HG03097 (cell line): ENCODE measurements at regions not wholly inside any gene's neighbourhood (a gene's known extent, or its start where the extent isn't known, plus 50 kb on each side); places are given as distances from the start of the nearest gene placed in this dataset.
A peak's percentile ranks its signal among the peaks of the same experiment; 100 is the strongest.
"Not testable (repeated sequence)": the region's sequence is repeated elsewhere in the genome, so short reads cannot be mapped to it uniquely, and the experiment has no call there.

Experiments used
- ATAC-seq: cut with Tn5 transposase; IDR thresholded peaks from one replicate; pipeline ENCODE4 v1.9.1; 2021; ENCODE audit not compliant: unreplicated experiment, low FRiP score

- no peak for ATAC-seq
These were observed 505.4 kb upstream of the CITED2 start for GRCh38 chr6:139879823-139880356.

- ATAC-seq: not testable (repeated sequence)
These were observed 504.8 kb upstream of the CITED2 start for GRCh38 chr6:139879241-139879640.

DNA sequence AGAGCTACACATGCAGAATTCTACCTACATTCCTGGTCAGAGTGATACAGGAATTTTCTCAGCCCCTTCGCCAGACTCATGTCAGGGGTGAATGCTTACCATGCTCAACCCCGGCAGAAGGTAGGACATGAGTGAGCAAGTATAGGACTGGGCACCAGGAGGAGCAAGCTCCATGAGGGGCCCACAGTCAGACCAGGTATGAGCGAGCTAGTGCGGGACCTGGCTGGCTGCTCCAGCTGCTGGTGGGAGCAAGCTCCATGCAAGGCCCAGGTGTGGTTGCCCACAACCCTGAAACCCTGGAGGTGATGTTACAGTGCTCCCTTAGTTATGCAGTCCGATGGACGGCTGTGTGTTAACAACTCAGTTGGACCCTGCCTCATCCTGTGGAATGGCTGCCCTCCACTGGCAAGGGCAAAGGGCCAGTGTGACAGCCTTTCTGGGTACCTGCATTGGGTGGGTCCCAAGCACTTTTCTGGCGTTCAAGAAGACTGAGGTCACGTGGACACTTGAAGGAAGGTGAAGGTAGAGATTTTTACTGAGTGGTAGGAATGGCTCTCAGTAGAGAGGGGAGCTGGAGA is 503.5 kb upstream of the CITED2 start:
- ATAC-seq: no peak

DNA sequence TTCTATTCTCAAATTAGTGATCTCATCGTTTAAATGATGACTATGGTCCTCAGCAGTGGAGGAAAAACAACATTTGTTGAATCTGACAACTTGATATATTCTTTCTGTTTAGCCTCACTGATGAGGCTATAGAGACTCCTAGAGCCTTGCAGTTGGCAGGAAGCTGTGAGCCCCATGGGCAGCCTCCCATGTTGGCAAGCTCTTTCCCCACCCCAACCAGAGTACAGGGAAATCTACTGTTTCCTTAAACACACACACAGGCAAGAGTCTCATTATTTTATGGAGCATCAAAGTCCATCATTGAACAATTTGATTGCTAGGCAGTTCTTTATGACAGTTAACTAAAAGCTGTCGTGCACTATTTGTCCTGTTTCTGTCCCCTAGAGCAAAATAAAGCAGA is 498.2 kb upstream of the CITED2 start:
- no peak for ATAC-seq

GRCh38 chr6:139871803-139872510 is 497.5 kb upstream of the CITED2 start:
- ATAC-seq: no peak

GRCh38 chr6:139871165-139871710 is 496.8 kb upstream of the CITED2 start:
- no peak for ATAC-seq

- ATAC-seq: no peak
These were observed 494.1 kb upstream of the CITED2 start for GRCh38 chr6:139868576-139868975.

DNA sequence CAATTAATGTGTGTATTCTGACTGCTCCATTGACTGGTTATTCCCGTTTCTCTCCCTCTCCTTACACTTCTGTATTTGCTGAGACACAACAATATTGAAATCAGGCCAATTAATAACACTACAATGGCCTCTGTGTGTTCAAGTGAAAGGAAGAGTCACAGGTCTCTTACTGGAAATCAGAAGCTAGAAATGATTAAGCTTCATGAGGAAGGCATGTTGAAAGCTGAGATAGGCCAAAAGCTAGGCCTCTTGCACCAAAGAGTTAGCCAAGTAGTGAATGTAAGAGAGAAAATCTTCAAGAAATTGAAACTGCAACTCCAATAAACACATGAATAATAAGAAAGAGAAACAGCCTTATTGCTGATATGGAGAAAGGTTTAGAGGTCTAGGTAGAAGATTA is 489.5 kb upstream of the CITED2 start:
- peak; percentile 76 for ATAC-seq

GRCh38 chr6:139863346-139863745 is 488.9 kb upstream of the CITED2 start:
- ATAC-seq: no peak

DNA sequence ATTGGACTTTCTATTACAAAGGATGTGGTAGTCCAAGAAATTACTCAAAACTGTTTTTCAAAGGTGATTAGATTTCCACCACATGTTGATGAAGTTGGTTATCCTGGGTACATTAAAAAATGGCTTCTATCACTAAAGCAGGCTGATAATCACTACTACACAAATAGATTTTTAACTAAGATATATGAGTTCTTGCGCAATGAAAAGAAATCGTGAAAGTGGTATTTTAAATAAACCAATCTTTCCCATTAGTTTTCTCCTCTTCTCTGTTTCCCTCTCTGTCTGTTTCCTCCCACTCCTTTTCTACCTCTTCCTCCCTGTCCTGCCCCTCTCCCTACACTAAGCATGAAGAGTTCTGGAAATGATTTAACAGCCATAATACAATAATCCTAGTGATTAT is 487.9 kb upstream of the CITED2 start:
- ATAC-seq: no peak

- ATAC-seq: no peak
These were observed 485.8 kb upstream of the CITED2 start for GRCh38 chr6:139860203-139860602.

DNA sequence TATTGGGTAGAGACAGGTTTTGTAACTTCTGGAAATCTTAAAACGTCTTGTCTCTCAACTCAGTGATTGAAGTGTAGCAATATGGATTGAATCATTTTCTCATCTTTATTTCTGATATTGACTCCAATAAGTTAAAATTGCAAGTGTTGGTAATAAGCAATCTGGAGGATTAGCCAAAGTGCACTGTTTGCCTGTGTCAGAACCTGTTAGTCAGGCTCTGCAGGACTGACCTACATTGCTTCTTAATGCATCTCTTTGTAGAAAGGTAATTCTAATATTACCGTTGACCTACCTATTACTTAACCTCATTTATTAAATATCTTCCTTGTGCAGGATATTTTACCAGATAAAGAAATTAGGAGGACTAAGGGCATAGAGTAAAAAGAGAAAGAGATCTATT is 484.0 kb upstream of the CITED2 start:
- no peak for ATAC-seq

DNA sequence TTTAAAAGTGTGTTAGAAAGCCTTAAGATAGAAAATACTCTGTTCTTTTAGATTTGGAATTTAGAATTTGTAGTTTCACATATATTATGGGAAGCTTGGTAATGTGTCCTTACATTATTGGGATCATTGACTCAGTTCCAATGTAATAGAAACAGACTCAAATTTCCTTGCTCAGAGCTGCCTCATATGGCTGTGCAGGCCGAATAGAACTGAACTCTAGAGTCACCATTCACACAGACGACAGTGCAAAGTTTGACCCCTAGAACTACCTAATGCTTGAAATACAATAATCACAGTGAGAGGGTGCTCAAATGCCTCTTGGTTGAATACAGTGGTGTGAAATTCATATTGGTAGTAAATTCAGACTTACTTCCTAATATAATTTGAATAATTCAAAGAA is 482.7 kb upstream of the CITED2 start:
- no peak for ATAC-seq

DNA sequence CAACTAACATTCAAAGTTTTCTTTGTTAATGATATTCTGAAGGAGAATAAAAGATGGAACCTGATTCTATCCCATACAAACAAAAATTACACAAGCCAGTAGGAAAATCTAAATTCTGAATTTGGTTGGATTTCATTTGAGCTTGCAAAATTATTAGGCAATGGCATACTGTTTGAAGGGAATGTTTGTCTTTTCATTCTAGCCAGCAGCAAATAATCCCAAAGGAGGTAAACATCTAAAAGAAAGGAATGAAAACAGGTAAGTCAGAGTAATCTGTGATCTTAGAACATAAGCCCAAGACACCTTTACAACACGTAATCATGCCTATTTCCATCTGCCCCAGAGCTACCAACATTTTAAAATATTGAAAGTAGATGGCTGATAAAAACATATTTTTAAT is 482.1 kb upstream of the CITED2 start:
- ATAC-seq: no peak

DNA sequence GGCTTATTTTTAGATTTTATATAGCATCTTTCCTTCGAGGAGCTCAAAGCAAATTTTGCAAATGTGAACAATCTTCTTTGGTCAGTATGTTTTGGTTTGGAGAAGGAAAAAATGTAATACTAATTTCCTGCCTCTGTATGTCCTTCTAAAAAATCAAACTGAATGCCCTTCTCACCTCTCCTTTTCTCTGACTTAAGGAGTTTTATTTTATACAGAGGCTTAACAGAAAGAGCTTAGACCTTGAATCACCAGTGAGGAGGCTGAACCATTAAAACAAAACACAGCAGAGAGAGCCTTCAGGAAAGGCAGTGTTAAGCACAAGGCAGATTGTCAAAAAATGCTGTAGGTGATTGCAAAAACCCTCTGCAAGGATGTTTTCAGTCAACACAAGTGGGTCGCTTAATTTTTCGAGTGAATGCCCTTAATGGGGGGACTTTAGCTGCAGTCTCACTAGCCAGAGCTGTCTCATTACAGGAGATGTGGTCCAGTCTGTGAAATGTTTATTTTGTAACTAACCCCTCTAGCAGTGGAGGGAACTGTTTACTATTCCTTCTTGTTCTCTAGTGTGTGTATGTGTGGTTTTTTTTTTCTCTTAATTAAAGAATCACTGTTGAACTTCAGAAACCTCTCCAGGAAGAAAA is 481.3 kb upstream of the CITED2 start:
- no peak for ATAC-seq

- no peak for ATAC-seq
These were observed 479.0 kb upstream of the CITED2 start for GRCh38 chr6:139853302-139853992.

DNA sequence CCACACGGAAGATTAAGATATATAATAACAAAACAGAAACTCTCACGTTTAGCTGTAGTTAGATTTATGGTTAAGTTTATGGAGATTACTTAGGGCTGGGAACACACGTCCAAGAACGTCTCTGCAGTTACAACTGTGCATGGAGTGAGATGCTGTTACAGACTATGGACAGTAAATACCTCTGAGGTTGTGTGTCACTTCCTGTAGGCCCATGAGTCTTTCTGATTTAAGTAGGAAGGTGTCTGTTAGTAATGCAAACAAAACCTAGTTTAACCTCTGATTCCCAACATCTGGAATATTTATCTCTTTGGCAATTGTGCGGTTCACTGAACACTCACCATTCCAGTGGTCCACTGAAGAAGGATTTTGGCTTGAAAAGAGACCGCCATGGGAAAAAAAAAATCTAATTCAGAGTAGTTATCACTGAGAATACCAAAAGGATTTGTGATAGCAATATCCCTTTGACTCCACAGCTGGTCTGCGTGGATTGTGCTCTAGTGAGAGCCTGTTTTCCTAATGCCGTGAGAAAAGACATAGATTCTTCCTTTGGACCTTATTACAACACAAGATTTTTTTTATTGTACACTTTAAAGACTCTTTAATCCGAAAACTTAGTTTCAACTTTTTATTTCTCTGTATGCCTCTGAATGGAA is 478.2 kb upstream of the CITED2 start:
- ATAC-seq: no peak

DNA sequence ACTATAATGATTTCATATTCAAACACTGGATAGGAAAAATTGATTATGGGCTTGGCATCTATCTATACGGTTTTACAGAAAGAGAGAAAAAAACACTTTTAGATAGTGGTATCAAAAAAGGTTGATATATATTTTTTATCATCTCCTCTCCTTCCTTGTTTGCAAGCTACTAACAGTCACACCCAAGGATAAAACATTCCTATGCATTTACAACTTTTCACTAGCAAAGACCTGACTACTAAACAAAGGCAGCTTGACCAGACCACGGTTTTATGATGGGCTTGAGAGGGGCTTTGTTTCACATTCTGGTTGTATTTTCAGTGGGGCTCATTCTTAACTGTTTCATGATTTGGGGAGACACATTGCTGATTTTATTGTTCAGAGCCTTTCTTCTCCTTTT is 477.6 kb upstream of the CITED2 start:
- ATAC-seq: no peak

DNA sequence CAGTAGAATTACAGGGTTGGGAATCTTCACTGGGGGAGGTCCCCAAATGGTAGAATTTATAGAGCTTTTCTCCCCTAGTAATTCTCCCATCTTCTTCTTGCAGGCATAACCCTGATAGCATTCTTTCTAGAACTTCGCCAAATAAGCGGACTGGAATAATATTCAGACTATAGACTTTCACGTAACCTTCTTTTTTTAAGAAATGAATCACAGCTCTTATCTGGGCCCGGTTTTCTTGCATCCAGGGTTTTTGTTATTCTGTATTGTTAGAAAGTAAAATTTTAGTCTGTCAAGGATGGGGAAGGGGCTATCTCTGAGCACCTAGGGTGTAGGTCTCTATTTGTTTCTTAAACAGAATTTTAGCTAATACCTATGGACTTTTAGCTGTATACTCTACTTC is 476.8 kb upstream of the CITED2 start:
- ATAC-seq: no peak

- ATAC-seq: no peak
These were observed 476.1 kb upstream of the CITED2 start for GRCh38 chr6:139850512-139850911.

DNA sequence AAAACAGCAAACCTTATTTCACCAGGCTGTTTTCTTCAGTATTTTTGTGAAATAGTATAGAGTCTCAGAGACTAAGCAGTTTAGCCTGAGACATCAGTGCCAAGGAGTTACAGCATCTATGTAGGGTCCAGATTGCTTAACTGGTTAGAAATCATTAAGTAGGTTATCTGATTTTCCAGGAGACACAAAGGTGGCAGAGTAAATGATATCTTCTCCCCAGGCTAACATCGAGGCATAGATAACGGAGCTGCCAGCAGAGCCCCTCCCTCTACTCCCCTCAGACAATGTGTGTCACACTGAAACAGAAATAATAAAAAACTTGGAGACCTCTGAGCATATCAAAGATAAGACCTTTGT is 473.0 kb upstream of the CITED2 start:
- no peak for ATAC-seq
